Limb (tissue), 2 donors: ENCODE measurements at regions not wholly inside any gene's neighbourhood (a gene's known extent, or its start where the extent isn't known, plus 50 kb on each side); places are given as distances from the start of the nearest gene placed in this dataset.

ENCODE experiments used
- DNase-seq, 2 donors: peaks; one replicate each; pipeline ENCODE4 v3.0.0-alpha.2; 2016; ENCODE audit errors: extremely low spot score in 2 of 2

DNA sequence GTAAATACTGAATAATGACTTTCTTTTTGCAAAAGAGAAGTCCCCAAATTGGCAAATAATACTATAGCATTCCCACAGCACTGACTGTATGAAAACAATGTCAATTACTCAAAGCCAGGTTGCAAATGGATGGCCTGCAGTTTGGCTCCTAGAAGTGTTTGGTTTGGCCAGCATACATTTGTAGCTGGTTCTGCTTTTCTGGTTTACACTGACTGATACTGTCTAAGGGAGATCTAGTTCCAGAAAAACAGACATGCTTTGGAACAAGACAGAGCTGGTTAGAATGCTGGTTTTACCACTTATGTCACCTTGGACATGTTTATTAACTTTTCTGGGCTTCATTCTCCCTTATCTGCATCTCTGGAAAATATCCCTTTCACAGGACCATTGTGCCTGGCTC lies 81.5 kb upstream of the TRPM3 start:
- no peak for DNase-seq

DNA sequence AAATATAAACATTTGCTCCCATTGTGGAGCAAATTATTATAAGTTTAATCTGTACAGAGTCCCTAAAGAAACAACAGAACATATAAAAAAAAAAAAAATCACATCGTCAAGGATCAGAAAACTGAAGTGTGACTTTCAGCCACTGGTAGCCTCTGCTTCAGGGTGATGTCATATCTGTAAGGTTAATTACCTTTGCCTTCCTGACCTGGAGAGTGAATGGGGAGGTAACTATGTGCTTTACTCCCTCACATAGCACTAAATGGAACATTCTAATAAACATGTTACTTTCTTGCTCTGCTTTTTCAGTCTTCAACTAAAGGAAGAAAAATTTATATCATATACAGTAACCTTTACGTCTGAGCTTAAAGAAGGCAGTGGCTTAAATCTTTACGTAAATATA lies 70.3 kb upstream of the TRPM3 start:
- no peak for DNase-seq

DNA sequence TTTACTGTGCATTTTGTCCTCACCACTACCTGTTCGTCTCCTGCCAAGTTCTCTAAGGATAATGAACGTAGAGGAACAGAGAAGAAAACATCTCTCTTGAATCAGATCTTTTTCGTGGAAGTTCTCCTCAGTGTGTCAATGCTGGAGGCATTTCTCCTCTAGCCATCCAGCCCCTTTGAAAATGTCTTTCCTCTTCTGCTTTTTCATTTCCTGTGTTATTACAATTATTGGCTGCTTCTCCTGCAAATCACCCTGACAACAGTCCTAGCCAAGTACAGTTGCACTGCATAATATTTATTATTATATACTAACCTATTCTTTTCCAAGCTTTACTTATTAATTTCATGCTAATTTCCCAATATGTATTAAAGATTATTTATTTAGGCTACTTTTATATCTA lies 61.8 kb upstream of the TRPM3 start:
- no peak for DNase-seq

DNA sequence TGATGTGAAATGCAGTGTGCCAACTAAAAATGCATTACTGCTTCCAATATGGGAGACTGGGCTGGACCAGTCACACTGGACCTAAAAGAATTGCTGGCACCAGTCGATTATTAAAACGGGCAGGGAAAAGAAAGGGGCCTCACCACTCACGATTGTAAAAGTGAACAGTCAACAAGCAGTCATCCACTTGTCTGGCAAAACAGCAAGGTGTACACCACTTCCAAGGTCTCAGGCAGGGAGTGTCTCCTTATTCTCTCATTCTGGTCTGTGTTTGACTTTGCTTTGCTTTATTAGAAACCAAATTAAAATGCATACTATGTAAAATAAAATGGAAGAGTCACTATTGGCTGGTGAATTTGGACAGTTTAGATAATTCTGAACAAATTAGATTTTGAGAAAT lies 57.8 kb upstream of the TRPM3 start:
- DNase-seq, result no peak

DNA sequence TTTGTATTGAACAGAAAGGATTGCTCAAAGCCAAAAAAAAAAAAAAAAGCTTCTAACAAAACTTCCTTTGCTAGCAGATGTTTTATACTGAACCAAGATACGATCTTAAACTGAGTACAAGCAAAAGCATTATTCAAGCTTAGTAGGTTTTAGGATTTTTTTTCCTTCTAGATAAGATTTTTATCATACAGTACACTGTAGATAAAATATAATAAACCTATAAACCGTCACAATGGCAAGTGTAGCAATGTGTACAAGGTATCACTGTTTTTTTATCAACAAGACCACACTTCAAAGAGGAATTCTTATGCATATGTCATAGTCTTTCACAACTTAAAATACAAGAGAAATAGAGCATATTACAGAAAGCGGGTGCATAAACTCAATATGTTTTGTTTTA lies 56.5 kb upstream of the TRPM3 start:
- DNase-seq, result no peak

DNA sequence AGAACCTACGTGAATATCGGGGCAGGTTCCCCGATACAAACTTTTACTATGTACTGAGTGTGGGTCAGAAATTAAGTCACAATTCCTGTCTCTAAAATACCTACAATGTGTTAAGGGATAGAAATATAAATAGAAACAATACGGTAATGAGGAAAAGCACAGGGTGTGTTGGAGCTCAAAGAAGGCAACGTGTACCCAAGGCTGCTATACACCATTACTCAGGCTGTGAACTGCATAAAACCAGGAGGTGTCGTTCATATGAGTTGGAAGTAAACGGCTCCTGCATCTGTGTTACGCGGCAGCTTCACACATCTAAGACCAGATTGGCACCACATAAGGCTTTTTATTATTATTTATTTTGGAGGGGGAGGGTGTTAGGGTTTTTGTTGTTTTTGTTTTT lies 50.1 kb upstream of the TRPM3 start:
- no peak for DNase-seq
